ENCODE measurements at regions not wholly inside any gene's neighbourhood (a gene's known extent, or its start where the extent isn't known, plus 50 kb on each side); places are given as distances from the start of the nearest gene placed in this dataset.

GRCh38 chr17:74049967-74050458 lies 153.5 kb upstream of the RPL38 start:
- Histone ChIP-seq H3K36me3 (no peaks in the 10 kb centered on the region), H3K9me3 (no peaks in the 10 kb centered on the region), H3K4me3 (no peak overlapping the region), H3K4me1 (replicated peaks) (no peaks in the 10 kb centered on the region), H3K27ac (no peak overlapping the region), H3K27me3 (replicated peaks; ENCODE audit: insufficient read depth) (peaks cover 4% of the 10 kb centered on the region)
- DNase-seq (ENCODE audit: low spot score) = no peak
- TF ChIP-seq, protein P1, sequence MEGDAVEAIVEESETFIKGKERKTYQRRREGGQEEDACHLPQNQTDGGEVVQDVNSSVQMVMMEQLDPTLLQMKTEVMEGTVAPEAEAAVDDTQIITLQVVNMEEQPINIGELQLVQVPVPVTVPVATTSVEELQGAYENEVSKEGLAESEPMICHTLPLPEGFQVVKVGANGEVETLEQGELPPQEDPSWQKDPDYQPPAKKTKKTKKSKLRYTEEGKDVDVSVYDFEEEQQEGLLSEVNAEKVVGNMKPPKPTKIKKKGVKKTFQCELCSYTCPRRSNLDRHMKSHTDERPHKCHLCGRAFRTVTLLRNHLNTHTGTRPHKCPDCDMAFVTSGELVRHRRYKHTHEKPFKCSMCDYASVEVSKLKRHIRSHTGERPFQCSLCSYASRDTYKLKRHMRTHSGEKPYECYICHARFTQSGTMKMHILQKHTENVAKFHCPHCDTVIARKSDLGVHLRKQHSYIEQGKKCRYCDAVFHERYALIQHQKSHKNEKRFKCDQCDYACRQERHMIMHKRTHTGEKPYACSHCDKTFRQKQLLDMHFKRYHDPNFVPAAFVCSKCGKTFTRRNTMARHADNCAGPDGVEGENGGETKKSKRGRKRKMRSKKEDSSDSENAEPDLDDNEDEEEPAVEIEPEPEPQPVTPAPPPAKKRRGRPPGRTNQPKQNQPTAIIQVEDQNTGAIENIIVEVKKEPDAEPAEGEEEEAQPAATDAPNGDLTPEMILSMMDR (IDR thresholded peaks at IDR 0.05) = no peak
- TF ChIP-seq POLR2AphosphoS5 (IDR thresholded peaks at IDR 0.05) (no peak), POLR2A (IDR thresholded peaks at IDR 0.05) (no peak)
- WGBS = 51% methylated on average over 10 of the region's 10 CpGs
- intact Hi-C loops (cut with DNase I) = no loop called here

DNA sequence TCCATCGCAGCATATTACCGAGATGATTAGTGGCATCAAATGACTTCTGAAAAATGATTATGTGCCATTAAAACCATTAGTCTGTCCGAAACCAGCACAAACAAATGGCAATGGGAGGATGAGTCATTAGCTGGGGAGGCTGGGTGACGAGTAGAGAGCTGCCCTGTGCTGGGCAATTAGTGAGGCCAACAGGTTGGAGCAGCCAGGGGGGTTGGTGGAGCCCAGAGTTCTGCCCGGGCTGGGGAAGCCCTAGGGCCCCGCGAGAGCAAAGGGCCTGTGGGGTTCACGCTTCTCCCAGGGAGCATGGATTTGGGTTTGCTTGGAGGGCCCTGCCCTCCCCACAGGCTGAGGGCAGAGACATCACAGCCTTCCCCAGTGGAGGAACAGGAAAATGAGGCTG lies 152.1 kb upstream of the RPL38 start:
- H3K4me1 ChIP-seq (replicated peaks) = no peaks in the 10 kb centered on the region
- peaks cover 7% of the 10 kb centered on the region for H3K27me3 ChIP-seq (replicated peaks; ENCODE audit: insufficient read depth)
- H3K4me3 ChIP-seq = no peak overlapping the region
- H3K27ac ChIP-seq = no peak overlapping the region
- intact Hi-C loops (cut with DNase I) = no loop called here
- H3K9me3 ChIP-seq = no peaks in the 10 kb centered on the region
- no peaks in the 10 kb centered on the region for H3K36me3 ChIP-seq
- 81% methylated on average over 8 of the region's 8 CpGs for WGBS
- DNase-seq (ENCODE audit: low spot score) = no peak
- TF ChIP-seq POLR2AphosphoS5 (IDR thresholded peaks at IDR 0.05) (no peak), POLR2A (IDR thresholded peaks at IDR 0.05) (no peak)
- TF ChIP-seq, protein P1 (IDR thresholded peaks at IDR 0.05) = no peak

- Histone ChIP-seq H3K27me3 (replicated peaks; ENCODE audit: insufficient read depth) (peaks cover 10% of the 10 kb centered on the region), H3K4me1 (replicated peaks) (no peaks in the 10 kb centered on the region), H3K9me3 (no peaks in the 10 kb centered on the region), H3K36me3 (no peaks in the 10 kb centered on the region), H3K4me3 (no peak overlapping the region), H3K27ac (no peak overlapping the region)
- TF ChIP-seq, protein P1 (IDR thresholded peaks at IDR 0.05) = no peak
- TF ChIP-seq POLR2A (IDR thresholded peaks at IDR 0.05) (no peak), POLR2AphosphoS5 (IDR thresholded peaks at IDR 0.05) (no peak)
- 63% methylated on average over 21 of the region's 21 CpGs for WGBS
- intact Hi-C loops (cut with DNase I) = no loop called here
- DNase-seq (ENCODE audit: low spot score) = no peak
These were observed 150.3 kb upstream of the RPL38 start for GRCh38 chr17:74052993-74053711.

DNA sequence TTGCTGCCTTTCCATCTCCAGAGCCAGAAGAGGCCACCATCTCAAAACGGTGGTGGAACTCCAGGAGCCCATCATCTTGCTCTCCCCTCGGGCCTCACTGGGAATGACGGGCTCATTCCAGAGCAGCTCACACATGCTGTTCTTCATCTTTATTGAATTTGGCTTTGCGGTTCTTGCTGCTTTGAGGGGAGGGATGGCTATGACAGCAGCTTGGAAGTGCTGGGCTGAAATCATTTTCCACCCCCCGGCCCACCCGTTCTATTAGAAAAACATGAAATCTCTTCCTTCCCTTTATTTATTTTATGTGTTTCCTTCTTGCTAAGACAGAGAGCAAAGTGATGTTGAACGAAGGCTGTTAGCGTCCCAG lies 149.8 kb upstream of the RPL38 start:
- no peak overlapping the region for H3K4me3 ChIP-seq
- intact Hi-C loops (cut with DNase I) = no loop called here
- DNase-seq (ENCODE audit: low spot score) = no peak

More for the DNA sequence above, 149.8 kb upstream of the RPL38 start:
- Histone ChIP-seq H3K4me1 (replicated peaks) (no peaks in the 10 kb centered on the region), H3K36me3 (no peaks in the 10 kb centered on the region), H3K9me3 (no peaks in the 10 kb centered on the region), H3K27ac (no peak overlapping the region), H3K27me3 (replicated peaks; ENCODE audit: insufficient read depth) (peaks cover 10% of the 10 kb centered on the region)
- 38% methylated on average over 8 of the region's 8 CpGs for WGBS
- TF ChIP-seq POLR2AphosphoS5 (IDR thresholded peaks at IDR 0.05) (no peak), POLR2A (IDR thresholded peaks at IDR 0.05) (no peak)
- TF ChIP-seq, protein P1 (IDR thresholded peaks at IDR 0.05) = no peak

All from prostate gland (tissue), 2 donors.